ENCODE measurements at regions not wholly inside any gene's neighbourhood (a gene's known extent, or its start where the extent isn't known, plus 50 kb on each side); places are given as distances from the start of the nearest gene placed in this dataset.

DNA sequence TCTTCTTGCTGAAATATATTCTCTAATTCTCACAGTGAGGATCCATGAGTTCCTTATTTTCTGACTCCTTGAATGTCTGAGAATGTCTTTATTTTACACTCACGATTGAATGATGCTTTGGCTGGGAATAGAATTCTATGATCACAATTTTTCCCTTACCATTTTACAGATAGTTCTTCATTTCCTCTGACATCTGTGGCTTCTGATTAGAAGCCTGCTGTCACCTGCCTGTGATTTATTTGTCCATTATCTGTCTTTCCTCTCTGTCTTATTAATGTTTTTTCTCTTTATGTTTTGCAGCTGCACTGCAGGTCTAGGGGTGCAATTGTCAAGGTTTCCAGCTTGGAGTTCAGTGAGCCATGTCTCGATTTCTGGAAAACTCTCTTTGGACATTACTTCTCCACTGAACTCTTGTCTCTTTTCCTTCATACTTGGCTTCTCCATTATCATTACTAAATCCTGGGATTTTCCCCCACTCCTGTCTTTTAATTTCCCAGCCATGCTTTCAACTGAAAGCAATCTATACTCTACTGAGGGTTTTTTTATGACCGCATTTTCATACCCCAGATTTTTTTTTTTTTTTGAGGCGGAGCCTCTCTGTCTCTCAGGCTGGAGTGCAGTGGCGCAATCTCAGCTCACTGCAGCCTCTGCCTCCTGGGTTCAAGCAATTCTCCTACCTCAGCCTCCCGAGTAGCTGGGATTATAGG lies 85.8 kb upstream of the PRNP start:
- no peak for DNase-seq (ENCODE audit: low spot score)

DNA sequence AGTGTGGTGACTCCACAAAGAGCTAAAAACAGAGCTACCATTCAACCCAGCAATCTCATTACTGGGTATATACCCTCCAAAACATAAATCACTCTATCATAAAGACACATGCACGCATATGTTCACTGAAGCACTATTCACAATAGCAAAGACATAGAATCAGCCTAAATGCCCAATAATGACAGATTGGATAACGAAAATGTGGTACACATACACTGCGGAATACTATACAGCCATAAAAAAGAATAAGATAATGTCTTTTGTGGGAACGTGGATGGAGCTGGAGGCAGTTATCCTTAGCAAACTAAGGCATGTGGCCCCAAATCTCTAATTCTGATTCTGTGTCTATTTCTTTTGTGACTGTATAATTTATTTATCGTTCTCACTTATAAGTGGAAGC lies 89.0 kb upstream of the PRNP start:
- no peak for DNase-seq (ENCODE audit: low spot score)

DNA sequence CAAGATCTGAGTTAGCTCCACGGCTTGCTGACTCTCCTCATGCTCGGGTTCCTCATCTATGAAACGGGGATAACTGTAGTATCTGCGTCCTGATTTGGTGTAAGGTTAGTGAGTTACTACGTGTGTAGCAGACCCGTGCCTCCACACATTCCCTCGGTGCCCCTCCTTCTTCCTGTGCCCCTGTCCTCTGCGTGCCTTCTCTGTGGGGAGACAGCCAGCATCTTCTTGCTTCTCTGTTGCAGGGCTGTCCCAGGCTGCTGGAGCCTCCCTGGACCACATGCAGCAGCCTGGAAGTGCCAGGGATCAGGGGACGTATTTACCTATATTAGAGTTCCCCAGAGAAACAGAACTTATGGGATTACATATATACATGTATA lies 93.1 kb upstream of the PRNP start:
- DNase-seq (ENCODE audit: low spot score): no peak

DNA sequence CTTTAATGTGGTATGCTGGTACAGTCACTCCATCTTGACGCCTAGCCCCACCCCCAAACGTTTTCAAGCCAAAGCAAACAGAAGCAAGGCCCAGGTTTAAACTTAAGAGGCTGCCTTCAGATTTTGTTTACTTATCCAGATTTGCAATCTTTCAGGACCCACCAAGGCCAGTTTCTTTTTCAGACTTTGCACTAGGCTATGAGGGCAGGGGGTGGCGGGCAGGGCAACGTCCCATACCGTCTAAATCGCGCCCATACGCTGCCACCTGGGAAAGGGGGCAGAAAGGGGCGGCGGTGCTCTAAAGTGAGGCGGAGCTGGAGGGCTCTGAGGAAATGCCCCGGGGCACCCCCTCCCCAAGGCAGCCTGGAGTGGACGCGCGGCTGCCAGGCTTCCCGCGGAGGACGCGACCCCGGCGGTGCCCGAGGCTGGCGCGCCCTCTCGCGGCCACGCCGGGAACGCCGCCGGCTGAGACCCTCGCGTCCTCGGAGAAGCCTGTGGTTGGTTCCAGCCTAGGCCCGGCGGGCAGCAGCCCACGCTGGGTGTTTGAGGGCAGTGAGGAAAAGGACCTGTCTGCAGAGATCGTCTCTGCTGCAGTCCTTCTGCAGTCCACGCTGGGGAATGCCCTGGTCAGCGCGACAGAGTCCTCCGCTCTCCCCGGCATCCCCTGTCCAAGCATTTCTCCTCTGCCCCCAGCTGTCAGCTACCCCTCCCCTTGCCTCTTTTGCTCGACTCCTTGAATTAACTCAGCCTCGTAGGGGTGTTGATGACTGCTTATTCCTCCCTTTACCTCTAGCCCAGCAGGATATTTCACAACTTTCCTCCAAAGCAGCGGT lies 93.7 kb upstream of the PRNP start:
- peak; percentile 57 for DNase-seq (ENCODE audit: low spot score)

DNA sequence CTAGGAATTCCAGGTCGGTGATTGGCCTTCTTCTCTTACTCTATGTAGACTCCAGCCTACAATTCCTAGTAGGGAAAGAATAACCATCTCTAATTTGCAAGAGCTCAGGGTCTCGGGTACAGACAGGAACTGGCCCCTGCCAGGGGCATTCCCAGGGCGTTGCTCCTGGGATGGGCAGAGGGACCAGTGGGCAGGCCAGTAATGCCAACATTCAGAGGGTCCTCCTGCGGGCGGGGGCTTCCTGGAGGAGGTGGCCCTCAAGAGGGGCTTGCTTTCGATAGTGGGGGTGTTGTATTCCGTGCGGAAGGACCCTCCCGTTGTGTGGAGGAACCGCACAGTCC lies 94.3 kb upstream of the PRNP start:
- no peak for DNase-seq (ENCODE audit: low spot score)

DNA sequence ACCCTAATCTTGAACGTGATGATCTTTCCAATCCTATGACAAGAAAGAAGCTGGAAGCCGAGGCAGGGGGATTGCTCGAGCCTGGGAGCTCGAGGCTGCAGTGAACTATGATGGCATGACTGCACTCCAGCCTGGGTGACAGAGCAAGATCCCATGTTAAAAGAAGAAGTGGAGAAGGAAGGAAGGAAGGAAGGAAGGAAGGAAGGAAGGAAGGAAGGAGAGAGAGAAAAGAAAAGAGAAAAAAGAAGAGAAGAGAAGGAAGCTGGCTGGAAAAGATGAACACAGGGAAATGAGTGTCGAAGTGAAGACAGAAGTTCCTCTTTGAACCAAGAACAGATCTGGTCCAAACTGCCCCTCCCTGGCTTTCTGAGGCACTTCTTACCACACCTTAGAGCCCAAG lies 100.5 kb upstream of the PRNP start:
- no peak for DNase-seq (ENCODE audit: low spot score)

DNA sequence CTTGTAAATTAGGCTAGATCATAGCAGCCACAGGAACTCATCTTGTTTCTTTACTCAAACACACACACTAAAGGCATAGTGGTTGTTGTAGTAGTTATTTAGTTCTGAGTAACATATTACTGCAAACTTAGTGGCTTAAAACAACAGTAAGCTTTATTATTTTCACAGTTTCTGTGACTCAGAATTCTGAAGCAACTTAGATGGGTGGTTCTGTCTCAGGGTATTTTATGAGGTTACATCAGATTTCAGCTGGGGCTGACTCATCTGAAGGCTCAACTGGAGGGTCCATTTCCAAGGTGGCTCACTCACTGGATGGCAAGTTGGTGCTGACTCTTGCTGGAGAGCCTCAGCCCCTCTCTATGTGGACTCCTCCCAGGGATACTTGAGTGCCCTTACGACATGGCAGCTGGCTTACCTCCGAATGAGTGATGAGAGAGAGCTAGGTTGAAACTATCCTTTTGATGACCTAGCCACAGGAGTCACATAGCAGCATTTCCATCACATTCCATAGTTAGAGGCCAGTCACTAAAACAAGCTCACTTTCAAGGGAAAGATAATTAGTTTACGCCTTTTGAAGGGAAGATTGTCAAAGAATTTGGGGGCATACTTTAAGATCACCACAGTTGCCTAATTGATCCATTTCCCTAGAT lies 101.0 kb upstream of the PRNP start:
- DNase-seq (ENCODE audit: low spot score): peak; percentile 9

DNA sequence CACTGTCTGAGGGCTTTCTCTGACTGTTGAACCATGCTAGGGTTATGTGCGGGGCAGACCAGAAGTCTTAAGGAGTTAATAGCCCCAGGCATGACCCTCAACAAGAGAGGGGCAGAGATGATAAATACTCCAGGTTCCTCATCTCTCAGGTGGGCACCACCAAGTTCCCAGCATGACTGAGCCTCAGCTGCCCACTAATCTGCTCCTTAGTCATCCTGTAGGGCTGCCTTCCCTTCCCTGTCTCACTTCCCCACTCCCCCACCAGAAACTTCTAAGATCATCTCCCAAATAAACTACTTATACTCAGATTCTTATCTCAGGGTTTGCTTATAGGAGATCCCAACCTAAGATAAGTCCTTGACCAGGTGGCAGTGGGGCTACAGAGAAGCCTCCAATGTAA lies 101.7 kb upstream of the PRNP start:
- DNase-seq (ENCODE audit: low spot score): no peak

DNA sequence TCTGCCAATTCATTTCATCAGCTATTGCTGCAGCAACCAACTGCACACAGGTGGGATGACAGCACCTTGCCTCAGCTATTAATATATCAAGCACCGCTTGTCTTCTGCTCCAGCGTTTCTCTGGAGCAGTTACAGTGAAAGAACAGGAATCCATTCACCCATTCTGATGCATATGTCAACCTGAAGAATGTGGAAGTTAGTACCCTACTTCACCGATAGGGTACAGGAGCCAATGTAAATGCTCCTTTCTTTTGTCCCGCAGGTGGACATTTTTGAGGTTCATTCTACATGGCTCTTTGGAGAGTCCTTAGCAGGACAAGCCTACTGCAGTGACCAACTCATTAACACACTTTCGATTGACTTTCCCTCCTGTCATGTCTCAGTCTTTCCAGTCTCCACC lies 104.4 kb upstream of the PRNP start:
- DNase-seq (ENCODE audit: low spot score): no peak

DNA sequence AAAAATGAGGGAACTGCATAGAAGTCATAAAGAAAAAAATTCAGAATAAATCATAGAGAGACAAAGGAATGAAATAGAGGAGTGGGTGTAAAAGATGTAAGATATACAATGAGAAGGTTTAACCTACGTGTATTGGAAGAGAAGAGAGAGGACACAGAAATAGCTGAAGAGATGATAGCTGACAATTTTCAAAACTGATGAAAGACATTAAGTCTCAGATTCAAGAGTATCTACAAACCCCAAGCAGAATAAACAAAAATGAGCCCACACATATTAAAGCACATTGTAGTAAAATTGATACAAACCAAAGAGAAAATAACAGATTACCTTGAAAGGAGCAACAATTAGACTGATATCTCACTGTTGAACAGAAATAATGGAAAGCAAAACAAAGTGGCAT lies 107.9 kb upstream of the PRNP start:
- DNase-seq (ENCODE audit: low spot score): no peak

DNA sequence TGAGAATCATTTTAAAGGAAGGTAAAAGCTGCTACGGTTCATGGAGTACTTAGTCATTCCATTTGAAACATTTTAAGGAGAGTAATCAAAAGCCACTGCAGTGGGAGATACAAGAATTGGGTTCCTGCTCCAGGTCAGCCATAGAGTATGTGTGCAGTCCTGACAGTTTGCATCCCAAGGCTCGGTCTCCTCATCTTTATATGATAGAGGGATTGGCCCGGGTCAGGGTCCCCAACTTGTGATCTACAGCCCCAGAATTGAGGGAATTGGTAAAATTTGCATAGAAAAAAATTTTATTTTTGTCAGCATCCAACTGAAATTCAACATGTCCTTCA lies 111.9 kb upstream of the PRNP start:
- DNase-seq (ENCODE audit: low spot score): no peak

DNA sequence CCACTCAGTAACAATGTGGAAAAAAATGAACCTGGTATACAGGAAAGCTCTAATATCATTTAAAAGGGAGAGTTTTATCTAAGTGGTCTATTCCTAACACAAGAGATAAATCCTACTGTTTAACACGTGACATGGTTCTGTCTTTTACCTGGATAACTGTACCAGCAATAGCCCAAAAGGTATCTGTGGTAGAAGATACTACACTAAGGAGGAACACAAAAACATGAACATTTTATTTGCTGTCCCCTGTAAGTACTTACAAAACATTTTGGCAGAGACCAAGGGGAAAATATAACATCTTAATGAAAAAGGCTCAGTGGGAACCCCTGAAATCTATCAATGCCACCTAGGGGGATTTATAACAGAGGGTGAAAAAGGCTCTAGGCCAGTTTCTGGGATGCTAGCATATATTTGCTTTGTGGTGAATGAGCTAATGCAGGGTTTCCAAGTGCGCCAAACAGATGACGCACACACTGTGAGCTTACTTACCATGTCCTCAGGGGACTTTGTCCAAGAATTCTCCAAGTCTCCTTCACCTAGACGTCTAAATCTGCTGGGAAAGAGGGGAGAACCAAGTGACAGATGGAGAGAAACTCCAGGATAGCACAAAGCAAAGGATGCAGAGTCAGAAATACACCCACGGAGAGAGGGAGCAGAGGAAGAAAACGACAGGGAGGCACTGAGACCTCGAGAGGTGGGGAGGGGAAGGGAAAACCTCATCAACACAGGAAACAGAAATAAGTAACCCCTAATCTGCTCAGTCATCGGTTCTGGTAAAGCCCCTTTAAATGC lies 112.5 kb upstream of the PRNP start:
- DNase-seq (ENCODE audit: low spot score): no peak

DNA sequence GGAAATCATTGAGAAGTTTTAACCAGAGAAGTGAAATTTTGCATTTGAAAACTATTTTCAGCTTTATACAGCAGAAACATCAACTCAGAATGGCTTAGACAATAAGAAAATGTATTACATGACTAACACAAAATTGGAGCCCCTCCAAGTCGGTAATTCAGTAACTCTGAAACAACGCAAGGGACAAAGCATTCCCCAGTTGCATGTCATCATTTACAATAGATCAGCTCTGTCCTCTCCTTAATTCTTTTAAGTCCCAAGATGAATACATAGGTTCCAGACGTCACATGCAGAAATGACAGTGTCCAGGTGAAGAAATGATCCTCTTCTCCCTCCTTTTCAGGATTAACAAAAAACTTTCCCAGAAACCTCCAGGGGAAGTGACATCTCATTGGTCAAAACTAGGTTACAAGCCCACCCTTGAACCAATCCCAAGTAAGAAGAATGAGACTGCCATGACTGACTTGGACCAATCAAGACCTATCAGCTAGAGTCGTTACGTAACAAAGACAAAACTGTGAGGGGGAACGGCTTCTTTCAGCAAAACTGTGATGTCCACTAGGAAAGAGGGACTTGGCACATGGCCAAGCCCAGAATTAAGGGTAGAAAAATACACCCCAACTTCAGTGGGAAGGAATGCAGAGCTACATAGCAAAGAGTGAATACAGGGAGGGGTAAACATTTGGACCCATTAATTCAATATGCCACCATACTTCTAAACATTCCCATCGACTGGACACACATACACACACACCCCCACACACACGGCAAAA lies 114.3 kb upstream of the PRNP start:
- no peak for DNase-seq (ENCODE audit: low spot score)

DNA sequence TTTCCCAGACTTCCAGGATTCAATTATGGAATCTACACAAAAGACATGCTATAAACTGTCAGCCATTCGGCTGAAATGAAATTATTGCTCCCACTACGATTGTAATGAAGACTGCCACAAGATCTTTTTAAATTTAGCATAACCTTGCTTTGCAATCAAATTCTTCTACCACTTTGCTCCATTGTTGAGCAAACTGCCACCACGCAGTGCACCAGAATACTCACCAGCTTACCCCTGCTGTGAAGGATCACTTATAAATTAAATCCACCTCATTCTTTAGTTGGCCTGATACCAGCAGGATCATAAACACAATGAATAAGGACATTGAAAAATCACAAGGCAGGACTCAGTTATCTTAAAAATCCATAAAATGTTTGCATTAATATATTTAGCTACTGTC lies 116.4 kb upstream of the PRNP start:
- no peak for DNase-seq (ENCODE audit: low spot score)

DNA sequence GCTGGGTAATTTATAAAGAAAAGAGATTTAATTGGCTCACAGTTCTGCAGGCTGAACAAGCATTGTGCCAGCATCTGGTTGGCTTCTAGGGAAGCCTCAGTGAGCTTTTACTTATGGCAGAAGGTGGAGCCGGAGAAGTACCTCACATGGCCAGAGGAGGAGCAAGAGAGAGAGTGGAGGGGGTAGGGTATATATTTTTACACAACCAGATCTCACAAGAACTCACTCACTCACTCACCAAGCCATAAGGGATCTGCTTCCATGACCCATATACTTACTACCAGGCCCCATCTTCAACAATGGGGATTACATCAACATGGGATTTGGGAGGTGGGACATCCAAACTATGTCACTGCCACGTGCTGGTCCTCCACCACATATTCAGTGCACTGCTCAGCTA lies 117.2 kb upstream of the PRNP start:
- no peak for DNase-seq (ENCODE audit: low spot score)

DNA sequence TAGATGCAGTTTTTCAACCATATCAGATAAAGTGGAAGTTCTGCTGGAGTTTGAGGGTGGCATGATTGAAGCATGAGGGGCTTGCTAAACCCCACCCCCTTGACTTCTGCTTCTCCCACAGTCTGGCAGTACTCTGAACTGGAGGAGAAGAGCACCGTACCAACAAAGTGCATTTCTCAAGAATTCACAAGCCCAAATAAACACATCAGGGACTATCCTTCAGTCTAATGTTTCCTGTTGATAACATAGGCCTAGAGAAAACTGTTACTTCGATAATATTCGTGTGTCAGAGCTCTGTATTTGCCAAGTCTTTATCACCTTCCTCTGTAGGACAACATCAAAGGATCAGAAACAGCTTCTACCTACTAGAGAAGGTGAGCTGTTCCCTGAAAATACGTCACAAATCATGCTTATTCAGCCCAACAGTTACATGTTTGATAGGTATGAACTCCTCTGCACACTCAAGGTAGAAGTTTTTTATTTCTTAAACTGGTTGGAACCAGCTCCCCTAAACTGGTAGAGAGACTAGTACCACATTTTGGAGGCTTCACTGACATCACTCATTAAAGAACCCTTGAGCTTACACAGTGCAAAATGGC lies 117.8 kb upstream of the PRNP start:
- DNase-seq (ENCODE audit: low spot score): no peak

DNA sequence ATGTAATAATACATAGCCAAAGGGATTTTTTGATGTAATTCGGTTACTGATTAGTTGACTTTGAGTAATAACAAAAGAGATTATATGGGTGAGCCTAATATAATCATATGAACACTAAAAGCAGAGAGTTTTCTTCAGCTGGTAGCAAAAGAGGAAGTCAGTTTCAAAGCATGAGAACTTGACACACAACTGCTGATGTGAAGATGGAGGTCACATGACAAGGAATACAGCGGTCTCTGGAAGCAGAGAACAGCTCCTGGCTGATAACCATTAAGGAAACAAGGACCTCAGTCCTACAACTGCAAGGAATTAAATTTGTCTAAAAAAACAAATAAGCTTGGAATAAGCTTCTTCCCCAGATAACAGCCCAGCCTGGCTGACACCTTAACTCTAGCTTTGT lies 119.1 kb upstream of the PRNP start:
- no peak for DNase-seq (ENCODE audit: low spot score)

DNA sequence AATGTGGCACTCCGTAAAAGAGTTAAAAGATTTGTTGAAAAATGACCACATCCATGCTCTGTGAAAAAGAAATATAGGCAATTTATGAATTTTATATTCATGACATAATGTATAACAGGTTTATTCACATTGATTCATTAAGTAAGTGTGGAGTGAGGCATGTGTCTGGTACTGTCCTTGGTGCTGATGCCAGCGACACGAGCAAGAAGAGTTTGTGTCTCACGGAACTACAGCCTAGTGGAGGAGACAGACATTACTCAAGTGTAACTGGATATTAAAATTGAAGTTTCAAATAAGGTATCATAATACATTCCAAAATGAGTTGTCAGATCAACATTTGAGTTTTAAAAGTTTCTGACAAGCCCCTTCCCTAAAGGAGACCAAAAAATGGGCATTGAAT lies 122.7 kb upstream of the PRNP start:
- peak; percentile 63 for DNase-seq (ENCODE audit: low spot score)

DNA sequence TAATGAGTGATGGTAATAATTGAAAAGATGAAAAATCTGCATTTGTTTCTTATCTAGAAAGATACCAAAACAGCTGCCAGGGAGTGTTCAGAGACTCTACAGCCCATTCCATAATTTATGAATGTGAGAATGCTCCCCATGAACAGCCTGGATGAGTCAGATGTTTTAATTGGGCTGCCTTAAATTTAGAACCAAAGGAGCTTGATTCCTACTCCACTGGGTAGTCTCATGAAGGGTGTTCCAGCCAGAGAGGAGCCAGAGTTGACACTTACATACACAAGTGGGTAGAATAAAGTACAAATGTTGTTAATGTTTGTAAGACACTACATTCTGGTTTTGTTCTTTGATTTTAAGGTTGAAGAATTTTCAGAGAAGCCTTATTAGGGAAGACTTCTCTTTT lies 123.2 kb upstream of the PRNP start:
- DNase-seq (ENCODE audit: low spot score): no peak

DNA sequence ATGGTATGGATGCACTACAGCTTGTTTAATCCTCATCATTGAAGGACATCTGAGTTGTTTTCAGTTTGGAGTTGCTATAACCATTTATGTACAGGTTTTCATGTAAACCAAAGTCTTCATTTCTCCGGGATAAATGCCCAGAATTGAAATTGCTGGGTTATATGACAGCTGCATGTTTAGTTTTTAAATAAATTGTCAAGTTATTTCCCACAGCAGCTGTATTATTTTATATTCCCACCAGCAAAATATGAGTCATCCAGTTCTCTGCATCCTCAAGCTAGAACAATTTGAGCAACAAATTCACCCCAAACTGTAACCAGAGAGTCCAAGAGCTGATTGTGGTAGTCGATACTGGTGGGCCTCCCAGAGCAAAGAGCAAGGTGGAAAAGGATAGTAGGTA lies 125.6 kb upstream of the PRNP start:
- no peak for DNase-seq (ENCODE audit: low spot score)

DNA sequence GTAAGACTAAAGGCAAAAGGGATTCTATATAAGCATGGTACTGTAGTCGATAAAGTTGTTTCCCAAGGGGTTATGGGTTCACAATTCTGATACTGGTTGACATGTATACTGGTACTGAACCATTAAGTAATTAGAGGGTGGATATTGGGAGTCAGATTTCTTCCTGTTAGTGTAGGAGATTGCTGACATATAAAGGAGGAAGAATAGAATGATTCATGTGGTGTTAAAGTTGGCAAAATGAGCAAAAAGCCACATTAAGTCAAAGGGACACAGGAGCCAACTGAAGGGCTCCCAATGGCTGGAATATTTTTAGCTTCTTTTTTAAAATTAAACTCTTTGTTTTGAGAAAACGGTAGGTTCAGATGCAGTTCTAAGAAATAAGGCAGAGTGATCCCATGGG lies 126.3 kb upstream of the PRNP start:
- no peak for DNase-seq (ENCODE audit: low spot score)
